ENCODE measurements at regions not wholly inside any gene's neighbourhood (a gene's known extent, or its start where the extent isn't known, plus 50 kb on each side); places are given as distances from the start of the nearest gene placed in this dataset.
"Not testable (repeated sequence)": the region's sequence is repeated elsewhere in the genome, so short reads cannot be mapped to it uniquely, and the experiment has no call there.

GRCh38 chr16:60991886-60992285, 1044.4 kb downstream of the CDH8 start:
- TF ChIP-seq, protein P1, sequence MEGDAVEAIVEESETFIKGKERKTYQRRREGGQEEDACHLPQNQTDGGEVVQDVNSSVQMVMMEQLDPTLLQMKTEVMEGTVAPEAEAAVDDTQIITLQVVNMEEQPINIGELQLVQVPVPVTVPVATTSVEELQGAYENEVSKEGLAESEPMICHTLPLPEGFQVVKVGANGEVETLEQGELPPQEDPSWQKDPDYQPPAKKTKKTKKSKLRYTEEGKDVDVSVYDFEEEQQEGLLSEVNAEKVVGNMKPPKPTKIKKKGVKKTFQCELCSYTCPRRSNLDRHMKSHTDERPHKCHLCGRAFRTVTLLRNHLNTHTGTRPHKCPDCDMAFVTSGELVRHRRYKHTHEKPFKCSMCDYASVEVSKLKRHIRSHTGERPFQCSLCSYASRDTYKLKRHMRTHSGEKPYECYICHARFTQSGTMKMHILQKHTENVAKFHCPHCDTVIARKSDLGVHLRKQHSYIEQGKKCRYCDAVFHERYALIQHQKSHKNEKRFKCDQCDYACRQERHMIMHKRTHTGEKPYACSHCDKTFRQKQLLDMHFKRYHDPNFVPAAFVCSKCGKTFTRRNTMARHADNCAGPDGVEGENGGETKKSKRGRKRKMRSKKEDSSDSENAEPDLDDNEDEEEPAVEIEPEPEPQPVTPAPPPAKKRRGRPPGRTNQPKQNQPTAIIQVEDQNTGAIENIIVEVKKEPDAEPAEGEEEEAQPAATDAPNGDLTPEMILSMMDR (IDR thresholded peaks at IDR 0.05; ENCODE audit: unreplicated experiment), result no peak
- no peak for DNase-seq (ENCODE audit: low spot score in 2 of 2, unreplicated experiment in 2 of 2)
- H3K9me3 Mint-ChIP-seq, result no peaks in the 10 kb centered on the region
- H3K27ac Mint-ChIP-seq, result no peak overlapping the region
- no peaks in the 10 kb centered on the region for H3K4me1 Mint-ChIP-seq
- no peak overlapping the region for H3K4me3 Mint-ChIP-seq
- no peaks in the 10 kb centered on the region for H3K36me3 Mint-ChIP-seq
- peaks cover 3% of the 10 kb centered on the region for H3K27me3 Mint-ChIP-seq (ENCODE audit: low read depth)

- TF ChIP-seq, protein P1 (IDR thresholded peaks at IDR 0.05; ENCODE audit: unreplicated experiment), result no peak
- H3K27me3 Mint-ChIP-seq (ENCODE audit: low read depth), result peaks cover 11% of the 10 kb centered on the region
- H3K9me3 Mint-ChIP-seq, result no peaks in the 10 kb centered on the region
- H3K27ac Mint-ChIP-seq, result no peak overlapping the region
- no peaks in the 10 kb centered on the region for H3K4me1 Mint-ChIP-seq
- no peak for DNase-seq (ENCODE audit: low spot score in 2 of 2, unreplicated experiment in 2 of 2)
- H3K36me3 Mint-ChIP-seq, result no peaks in the 10 kb centered on the region
- H3K4me3 Mint-ChIP-seq, result no peak overlapping the region
These were observed 1046.6 kb downstream of the CDH8 start for GRCh38 chr16:60989592-60989991.

DNA sequence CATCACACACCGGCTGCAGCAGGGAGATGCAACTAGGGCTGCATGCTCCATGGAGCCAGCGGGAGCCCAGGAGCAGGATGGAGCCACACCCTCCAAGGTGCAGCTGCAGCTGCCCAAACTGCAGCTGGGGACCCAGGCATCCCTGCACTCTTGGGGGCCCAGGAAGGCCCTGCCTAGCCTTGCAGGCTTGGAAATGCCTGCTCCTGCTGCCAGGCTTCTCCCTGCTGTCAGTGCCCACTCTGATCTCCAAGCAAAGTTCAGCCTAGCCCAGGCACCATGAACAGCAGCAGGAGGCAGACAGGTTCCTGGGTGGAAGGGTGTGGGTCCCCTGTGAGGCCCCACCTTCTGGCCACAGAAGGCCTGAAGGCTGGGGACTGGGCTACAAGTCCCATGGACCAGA, 1057.1 kb downstream of the CDH8 start:
- Mint-ChIP-seq H3K4me1 (no peaks in the 10 kb centered on the region), H3K9me3 (no peaks in the 10 kb centered on the region), H3K4me3 (no peak overlapping the region), H3K36me3 (no peaks in the 10 kb centered on the region), H3K27me3 (ENCODE audit: low read depth) (no peaks in the 10 kb centered on the region), H3K27ac (no peak overlapping the region)
- TF ChIP-seq, protein P1 (IDR thresholded peaks at IDR 0.05; ENCODE audit: unreplicated experiment), result no peak
- DNase-seq (ENCODE audit: low spot score in 2 of 2, unreplicated experiment in 2 of 2), result no peak

GRCh38 chr16:60949800-60950199, 1086.4 kb downstream of the CDH8 start:
- DNase-seq (ENCODE audit: low spot score in 2 of 2, unreplicated experiment in 2 of 2), result no peak
- Mint-ChIP-seq H3K27ac (no peak overlapping the region), H3K36me3 (no peaks in the 10 kb centered on the region), H3K9me3 (no peaks in the 10 kb centered on the region), H3K4me3 (no peak overlapping the region), H3K4me1 (no peaks in the 10 kb centered on the region), H3K27me3 (ENCODE audit: low read depth) (peaks cover 5% of the 10 kb centered on the region)
- TF ChIP-seq, protein P1 (IDR thresholded peaks at IDR 0.05; ENCODE audit: unreplicated experiment), result no peak

DNA sequence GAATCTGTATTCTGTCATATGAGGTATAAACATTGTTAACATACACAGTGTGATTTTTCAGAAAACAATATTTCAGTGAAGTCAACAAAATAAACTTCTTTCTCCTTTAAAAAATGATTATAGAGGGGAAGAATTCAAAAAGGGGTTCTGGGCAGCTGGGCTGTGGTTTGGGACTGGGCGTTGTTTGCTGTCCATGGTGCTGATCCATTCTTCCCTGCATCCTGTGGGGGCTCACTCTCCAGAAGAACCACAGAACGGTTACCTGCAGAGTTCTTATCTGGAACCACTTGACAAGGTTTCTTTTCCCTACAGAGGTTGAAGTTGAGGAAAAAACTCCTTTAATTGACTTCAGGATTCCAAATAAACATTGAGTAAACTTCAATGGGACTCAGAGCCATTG, 1091.0 kb downstream of the CDH8 start:
- Mint-ChIP-seq H3K4me3 (no peak overlapping the region), H3K36me3 (no peaks in the 10 kb centered on the region), H3K4me1 (no peaks in the 10 kb centered on the region), H3K27me3 (ENCODE audit: low read depth) (no peaks in the 10 kb centered on the region), H3K9me3 (peaks cover 7% of the 10 kb centered on the region), H3K27ac (no peak overlapping the region)
- DNase-seq (ENCODE audit: low spot score in 2 of 2, unreplicated experiment in 2 of 2), result peak in 1 of 2 experiments; percentile 54
- TF ChIP-seq, protein P1 (IDR thresholded peaks at IDR 0.05; ENCODE audit: unreplicated experiment), result no peak

DNA sequence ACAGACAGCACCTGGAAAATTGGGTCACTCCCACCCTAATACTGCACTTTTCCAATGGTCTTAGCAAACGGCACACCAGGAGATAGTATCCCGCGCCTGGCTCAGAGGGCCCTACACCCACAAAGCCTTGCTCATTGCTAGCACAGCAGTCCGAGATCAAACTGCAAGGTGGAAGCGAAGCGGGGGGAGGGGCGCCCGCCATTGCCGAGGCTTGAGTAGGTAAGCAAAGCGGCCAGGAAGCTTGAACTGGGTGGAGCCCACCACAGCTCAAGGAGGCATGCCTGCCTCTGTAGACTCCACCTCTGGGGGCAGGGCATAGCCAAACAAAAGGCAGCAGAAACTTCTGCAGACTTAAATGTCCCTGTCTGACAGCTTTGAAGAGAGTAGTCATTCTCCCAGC, 1100.0 kb downstream of the CDH8 start:
- H3K4me1 Mint-ChIP-seq; H3K36me3 Mint-ChIP-seq; H3K4me3 Mint-ChIP-seq; H3K27me3 Mint-ChIP-seq (ENCODE audit: low read depth); H3K27ac Mint-ChIP-seq; DNase-seq (ENCODE audit: low spot score in 2 of 2, unreplicated experiment in 2 of 2): not testable (repeated sequence)
- peaks cover 20% of the 10 kb centered on the region for H3K9me3 Mint-ChIP-seq
